NCI-H146 (cell line): ENCODE measurements at regions not wholly inside any gene's neighbourhood (a gene's known extent, or its start where the extent isn't known, plus 50 kb on each side); places are given as distances from the start of the nearest gene placed in this dataset.

ENCODE experiments used
- DNase-seq: peaks from one replicate; lab custom pipeline; 2025; lab: John Stamatoyannopoulos, UW

DNA sequence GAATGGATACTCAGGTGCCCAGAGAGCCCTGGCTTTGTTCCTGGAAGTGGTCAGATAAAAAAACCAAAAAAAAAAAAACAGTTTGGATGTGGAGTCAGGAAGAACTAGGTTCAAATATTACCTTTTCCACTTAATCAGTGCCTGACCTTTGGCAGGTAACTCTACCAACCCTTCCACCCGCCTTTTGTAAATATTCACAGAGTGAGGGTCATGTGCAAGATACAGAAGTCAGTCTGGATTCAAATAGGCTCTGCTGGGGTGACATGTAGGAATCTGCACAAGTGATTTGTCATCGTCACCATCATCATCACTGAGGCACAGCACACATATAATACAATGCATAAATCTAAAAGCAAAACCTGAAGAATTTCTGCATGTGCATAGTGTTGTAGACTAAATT is 490.7 kb downstream of the MIAT start:
- DNase-seq: no peak

DNA sequence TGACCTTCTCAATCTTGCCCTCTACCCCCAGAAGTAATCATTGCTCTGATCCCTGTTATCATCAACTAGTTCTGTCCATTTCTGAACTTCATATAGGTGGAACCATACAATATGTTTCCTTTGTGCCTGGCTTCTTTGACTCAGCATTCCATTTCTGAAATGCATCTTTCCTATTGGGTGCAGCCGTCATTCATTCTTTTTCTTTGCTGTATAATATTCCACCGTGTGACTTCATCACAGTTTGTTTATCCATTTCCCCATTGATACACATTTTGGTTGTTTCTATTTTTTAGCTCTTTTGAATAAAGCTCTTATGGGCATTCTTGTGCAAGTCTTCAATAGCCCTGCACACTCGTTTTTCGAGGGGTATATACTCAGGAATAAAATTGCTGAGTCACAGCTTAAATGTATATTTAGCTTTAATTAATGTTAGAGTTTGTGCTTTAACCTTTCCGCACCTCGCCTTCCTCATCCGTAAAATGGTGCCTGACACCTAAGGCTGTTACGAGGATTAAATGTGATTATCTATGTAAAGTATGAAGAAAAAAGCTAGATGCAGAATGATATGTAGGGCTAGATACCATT is 491.6 kb downstream of the MIAT start:
- no peak for DNase-seq

DNA sequence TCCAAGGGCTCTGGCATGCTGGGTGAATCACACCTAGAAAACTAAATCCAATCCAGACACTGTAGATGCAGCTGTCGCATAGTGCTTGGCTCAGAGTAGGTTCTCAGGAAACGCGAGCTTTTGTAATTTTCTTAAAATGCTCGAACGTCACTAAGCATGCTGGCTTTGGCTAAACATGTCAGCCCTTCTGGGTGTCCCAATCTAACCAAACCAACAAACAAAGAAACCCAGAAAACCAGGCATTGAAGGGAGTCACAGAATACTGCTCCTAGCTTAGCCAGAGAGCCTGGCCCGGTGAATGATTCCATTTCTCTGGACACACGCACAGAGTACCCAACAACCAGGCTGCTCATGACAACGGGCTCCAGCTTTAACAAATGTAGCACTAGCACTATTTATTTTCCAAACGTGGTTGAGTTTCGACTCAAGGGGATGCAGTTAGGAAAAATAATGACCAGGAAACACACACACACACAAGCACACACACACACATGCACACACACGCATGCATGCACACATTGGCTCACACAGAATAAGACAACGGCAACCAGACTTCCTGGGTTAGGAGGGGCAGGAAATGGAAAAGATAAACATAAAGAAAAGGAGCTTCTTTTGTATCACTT is 492.6 kb downstream of the MIAT start:
- no peak for DNase-seq

- no peak for DNase-seq
These were observed 493.2 kb downstream of the MIAT start for GRCh38 chr22:27150544-27150941.

DNA sequence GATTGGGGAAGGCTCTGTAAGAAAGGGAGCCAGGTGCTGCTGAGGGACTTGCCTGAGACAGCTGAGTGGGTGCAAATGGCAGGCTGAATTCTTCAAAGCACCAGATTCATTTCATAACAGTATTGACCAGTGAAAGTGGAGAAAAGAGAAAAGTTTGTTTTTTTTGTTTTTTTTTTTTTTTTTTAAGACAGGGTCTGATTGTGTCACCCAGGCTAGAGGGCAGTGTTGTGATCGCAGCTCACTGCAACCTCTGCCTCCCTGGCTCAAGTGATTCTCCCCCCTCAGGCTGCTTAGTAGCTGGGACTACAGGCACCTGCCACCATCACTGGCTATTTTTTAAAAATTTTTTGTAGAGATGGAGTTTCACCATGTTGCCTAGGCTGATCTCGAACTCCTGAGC is 494.0 kb downstream of the MIAT start:
- DNase-seq: no peak

DNA sequence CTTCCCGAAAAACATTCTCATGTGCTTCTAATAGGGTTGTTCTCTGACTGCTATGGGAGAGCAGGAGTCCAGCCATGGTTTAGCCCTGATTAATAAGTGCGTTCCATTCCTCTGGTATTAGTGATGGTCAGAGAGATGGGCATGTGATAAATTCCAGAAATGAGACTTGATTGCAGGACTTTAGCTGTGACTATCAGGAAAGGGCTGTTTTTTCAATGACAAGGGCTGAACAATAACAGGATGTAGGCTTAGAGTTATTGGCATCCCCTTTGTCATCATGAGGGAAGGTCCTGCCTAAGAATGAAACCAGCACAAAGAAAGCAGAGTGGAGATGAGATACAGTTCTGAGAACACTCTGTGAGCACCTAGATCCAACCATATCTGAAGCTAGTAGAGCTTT is 494.6 kb downstream of the MIAT start:
- DNase-seq: no peak

GRCh38 chr22:27152883-27153282 is 495.5 kb downstream of the MIAT start:
- DNase-seq: no peak

DNA sequence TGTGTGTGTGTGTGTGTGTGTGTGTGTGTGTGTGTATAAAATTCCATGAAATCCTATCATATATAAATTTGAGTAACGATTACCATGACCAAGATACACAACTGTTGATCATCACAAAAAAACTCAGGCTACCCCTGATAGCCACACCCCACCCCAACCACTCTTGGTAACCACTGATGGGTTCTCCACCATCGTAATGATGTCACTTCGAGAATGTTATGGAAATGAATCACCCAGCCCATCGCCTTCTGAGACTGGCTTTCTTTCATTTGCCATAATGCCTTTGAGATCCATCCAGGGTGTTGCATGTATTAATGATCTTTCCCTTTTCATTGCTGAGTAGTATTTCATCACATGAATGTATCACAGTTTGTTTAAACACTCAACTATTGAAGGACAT is 496.0 kb downstream of the MIAT start:
- DNase-seq: no peak

GRCh38 chr22:27154717-27155116 is 497.3 kb downstream of the MIAT start:
- DNase-seq: no peak

- no peak for DNase-seq
These were observed 499.6 kb downstream of the MIAT start for GRCh38 chr22:27156821-27157489.

GRCh38 chr22:27157666-27158370 is 500.4 kb downstream of the MIAT start:
- DNase-seq: no peak

DNA sequence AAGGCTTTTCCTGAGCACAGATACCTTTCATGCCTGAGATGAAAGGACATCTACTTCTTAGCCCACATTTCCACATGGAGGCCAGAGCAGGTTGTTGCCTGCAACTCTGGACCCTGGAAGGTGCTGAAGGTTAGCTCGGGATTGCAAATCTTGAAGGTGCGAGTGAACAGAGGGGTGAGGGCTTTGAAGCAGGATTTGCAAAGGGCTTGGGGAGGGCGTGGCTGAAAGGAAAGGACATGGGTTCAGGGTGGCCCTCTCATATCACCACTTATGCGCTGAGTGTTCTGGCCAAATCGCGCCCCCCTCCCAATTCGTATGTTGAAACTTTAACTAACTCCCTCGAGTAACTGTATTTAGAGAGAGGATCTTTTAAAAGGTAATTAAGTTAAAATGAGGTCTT is 501.6 kb downstream of the MIAT start:
- no peak for DNase-seq

GRCh38 chr22:27159716-27160295 is 502.4 kb downstream of the MIAT start:
- DNase-seq: no peak

- DNase-seq: no peak
These were observed 506.1 kb downstream of the MIAT start for GRCh38 chr22:27163162-27164137.

DNA sequence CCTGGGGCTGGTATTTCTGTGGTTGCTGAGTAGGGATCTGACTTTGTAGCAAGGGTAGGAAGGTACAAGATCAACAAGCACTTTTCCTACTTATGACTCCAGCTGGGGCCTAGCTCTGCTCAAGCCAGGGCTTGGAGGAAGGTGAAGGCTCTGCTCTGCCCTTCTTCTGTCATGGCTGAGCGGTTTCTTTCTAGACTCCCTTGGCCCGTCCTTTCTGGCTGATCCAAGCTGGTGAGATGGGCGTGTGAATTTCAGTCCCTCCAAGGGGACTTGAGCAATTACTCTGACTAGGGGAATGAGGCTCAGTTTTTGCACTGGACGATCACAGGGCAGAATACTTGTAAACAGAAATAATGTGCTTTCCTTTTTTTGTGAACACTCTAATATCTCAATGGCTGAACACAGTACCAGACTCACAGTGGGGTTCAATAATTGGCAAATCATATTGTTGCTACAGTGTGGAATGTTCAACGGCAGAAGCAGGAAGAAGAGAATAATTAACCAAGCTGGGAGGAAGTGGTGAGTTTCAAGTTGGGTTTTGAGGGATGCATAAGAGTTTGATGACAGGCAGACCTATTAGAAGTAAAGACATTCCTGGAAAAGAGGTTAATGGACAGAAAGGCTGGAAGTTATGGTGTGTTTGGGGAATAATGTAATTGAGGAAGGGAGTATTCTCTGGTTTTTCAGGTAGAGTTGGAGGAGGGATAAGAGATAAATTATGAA is 507.6 kb downstream of the MIAT start:
- DNase-seq: no peak

DNA sequence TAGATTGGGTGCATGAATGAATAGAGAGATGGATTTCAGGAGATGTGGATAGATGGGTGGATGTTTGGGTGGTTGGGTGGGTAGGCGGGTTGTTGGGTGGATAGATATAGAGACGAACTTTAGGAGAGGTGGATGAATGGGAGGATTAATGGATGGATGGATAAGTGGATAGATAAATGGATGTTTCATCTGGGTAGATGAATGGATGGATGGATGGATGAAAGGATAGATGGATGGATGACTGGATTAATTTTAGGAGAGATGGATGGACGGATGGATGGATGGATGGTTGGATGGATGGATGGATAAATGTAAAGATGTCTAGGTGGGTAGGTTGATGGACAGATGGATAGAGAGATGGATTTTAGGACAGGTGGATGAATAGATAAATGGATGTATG is 511.3 kb downstream of the MIAT start:
- no peak for DNase-seq

GRCh38 chr22:27170491-27170890 is 513.1 kb downstream of the MIAT start:
- DNase-seq: no peak

GRCh38 chr22:27171212-27171611 is 513.8 kb downstream of the MIAT start:
- DNase-seq: no peak

DNA sequence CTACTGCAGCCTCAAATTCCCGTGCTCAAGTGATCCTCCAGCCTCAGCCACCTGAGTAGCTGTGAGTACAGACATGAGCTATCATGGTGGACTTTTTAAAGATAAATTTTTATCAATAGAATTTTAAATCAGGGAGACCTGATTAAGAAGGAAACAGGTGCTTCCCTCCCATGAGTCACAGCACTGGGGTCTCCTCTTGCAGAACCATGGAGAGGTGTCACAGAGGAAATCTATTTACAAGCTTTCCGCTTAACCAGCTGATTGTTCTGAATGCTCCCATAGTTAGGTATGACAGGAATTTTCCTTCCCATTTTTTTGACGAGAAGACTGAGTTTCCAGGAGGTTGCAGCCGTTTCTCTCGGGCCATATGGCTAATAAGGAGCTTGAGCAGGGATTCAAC is 516.1 kb downstream of the MIAT start:
- DNase-seq: no peak

- DNase-seq: no peak
These were observed 517.8 kb downstream of the MIAT start for GRCh38 chr22:27175021-27175838.
